ENCODE measurements at regions not wholly inside any gene's neighbourhood (a gene's known extent, or its start where the extent isn't known, plus 50 kb on each side); places are given as distances from the start of the nearest gene placed in this dataset.

DNA sequence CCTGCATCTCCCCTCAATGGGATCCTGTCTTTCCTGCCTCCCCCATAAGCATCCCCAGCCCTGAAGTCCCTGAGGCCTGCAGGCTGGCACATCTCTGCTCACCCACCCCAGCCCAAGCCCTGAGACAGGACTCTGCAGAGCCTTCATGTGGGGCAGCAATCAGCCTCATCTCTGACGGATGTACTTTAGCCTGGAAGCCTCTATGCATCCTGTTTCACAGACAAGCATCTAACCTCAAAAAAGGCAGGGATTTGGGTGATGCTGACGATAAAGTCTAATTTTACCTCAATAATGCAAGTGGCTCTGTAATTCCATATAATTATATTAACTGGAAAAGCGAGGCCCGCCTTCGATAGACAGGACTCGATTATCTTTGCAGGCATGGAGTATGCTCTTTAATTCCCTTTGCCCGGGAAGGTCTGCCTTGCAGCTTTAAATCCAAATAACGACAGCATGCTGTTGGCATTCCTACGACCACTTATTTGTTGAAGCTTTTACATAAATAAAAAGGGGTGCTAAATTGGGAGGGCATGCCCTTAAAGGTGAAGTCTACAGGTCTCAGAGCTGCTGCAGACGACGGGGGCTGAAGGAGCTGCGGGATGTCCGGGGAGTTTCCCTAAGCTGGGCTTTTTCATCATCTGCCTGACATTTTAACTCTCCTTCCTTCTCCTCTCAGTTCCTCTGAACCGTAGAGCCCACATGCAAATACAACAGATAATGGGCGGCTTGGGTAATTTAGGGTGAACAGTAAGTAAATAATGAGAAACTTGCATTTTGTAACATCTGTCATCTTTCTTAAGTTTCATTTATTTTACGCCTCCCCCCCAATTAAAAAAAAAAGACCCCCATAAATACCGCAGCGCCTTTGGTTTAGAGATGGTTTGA is 211.5 kb downstream of the URI1 start:
- no peak overlapping the region for H3K27ac Mint-ChIP-seq
- no peaks in the 10 kb centered on the region for H3K9me3 Mint-ChIP-seq
- no peak for DNase-seq (ENCODE audit: low spot score in 2 of 2, unreplicated experiment in 2 of 2)
- H3K4me3 Mint-ChIP-seq, result no peak overlapping the region
- no peaks in the 10 kb centered on the region for H3K36me3 Mint-ChIP-seq
- TF ChIP-seq CTCF (IDR thresholded peaks at IDR 0.05; ENCODE audit: unreplicated experiment), result no peak
- no peaks in the 10 kb centered on the region for H3K4me1 Mint-ChIP-seq
- H3K27me3 Mint-ChIP-seq (ENCODE audit: low read depth), result peaks cover 21% of the 10 kb centered on the region

DNA sequence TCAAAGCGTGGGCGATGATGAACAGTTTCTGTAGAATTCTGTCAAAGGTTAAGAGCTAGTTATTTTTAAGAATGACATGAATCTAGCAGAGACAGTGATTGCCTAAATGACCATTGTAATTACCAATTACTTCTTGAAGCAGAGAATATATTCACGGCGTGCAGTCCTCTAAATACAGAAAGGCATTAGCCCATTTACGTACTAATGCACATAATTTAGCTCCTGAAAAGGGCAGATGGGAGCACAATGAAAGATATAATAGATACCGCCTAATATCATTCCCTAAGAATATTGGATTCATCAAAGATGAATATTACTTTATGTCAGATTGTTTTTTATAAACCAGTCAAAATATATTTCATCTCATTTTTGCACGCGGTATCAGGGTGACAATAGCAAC is 212.4 kb downstream of the URI1 start:
- H3K4me1 Mint-ChIP-seq, result no peaks in the 10 kb centered on the region
- H3K27me3 Mint-ChIP-seq (ENCODE audit: low read depth), result peaks cover 21% of the 10 kb centered on the region
- no peaks in the 10 kb centered on the region for H3K9me3 Mint-ChIP-seq
- no peaks in the 10 kb centered on the region for H3K36me3 Mint-ChIP-seq
- TF ChIP-seq CTCF (IDR thresholded peaks at IDR 0.05; ENCODE audit: unreplicated experiment), result no peak
- H3K27ac Mint-ChIP-seq, result no peak overlapping the region
- H3K4me3 Mint-ChIP-seq, result no peak overlapping the region
- no peak for DNase-seq (ENCODE audit: low spot score in 2 of 2, unreplicated experiment in 2 of 2)

- no peak for TF ChIP-seq CTCF (IDR thresholded peaks at IDR 0.05; ENCODE audit: unreplicated experiment)
- peaks cover 26% of the 10 kb centered on the region for H3K27me3 Mint-ChIP-seq (ENCODE audit: low read depth)
- no peaks in the 10 kb centered on the region for H3K4me1 Mint-ChIP-seq
- no peaks in the 10 kb centered on the region for H3K9me3 Mint-ChIP-seq
- H3K27ac Mint-ChIP-seq, result no peak overlapping the region
- H3K36me3 Mint-ChIP-seq, result no peaks in the 10 kb centered on the region
- H3K4me3 Mint-ChIP-seq, result no peak overlapping the region
- no peak for DNase-seq (ENCODE audit: low spot score in 2 of 2, unreplicated experiment in 2 of 2)
These were observed 213.6 kb downstream of the URI1 start for GRCh38 chr19:30155381-30156200.

DNA sequence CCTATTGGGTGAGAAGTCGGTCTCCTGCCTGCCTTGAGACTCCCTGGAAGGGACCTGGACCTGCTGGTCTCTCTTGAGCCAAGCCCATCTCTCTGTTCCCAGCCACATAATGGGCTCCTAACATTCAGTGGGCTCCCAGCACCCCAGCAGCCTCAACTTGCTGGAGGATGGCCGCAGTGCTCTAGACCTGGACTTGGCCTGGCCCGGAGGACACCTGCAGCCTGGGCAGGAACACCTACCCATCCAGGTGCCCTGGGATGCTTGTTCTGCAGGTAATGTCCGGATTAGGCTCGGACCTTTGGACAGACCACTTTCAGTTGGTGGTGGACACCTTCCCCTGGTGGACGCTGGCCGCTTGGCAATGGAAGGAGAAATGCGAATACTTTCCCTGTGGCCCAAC is 214.6 kb downstream of the URI1 start:
- no peak overlapping the region for H3K27ac Mint-ChIP-seq
- no peaks in the 10 kb centered on the region for H3K9me3 Mint-ChIP-seq
- no peak overlapping the region for H3K4me3 Mint-ChIP-seq
- H3K36me3 Mint-ChIP-seq, result no peaks in the 10 kb centered on the region
- DNase-seq (ENCODE audit: low spot score in 2 of 2, unreplicated experiment in 2 of 2), result no peak
- no peak for TF ChIP-seq CTCF (IDR thresholded peaks at IDR 0.05; ENCODE audit: unreplicated experiment)
- H3K4me1 Mint-ChIP-seq, result no peaks in the 10 kb centered on the region
- H3K27me3 Mint-ChIP-seq (ENCODE audit: low read depth), result peaks cover 24% of the 10 kb centered on the region

- TF ChIP-seq CTCF (IDR thresholded peaks at IDR 0.05; ENCODE audit: unreplicated experiment), result no peak
- Mint-ChIP-seq H3K4me3 (no peak overlapping the region), H3K9me3 (peaks cover 2% of the 10 kb centered on the region), H3K36me3 (no peaks in the 10 kb centered on the region), H3K27me3 (ENCODE audit: low read depth) (peaks cover 25% of the 10 kb centered on the region), H3K4me1 (no peaks in the 10 kb centered on the region), H3K27ac (no peak overlapping the region)
- no peak for DNase-seq (ENCODE audit: low spot score in 2 of 2, unreplicated experiment in 2 of 2)
These were observed 213.9 kb upstream of the ZNF536 start for GRCh38 chr19:30158067-30158892.

Data from mesothelial cell of epicardium (in vitro differentiated cells).